WTC11 (cell line): ENCODE measurements at regions not wholly inside any gene's neighbourhood (a gene's known extent, or its start where the extent isn't known, plus 50 kb on each side); places are given as distances from the start of the nearest gene placed in this dataset.

Experiments used
- ATAC-seq: fragments of 200-7000 bp; cut with Tn5 transposase; 2 replicates; pipeline ENCODE4 v1.10.0; 2021; ENCODE audit warnings: mild to moderate bottlenecking, moderate library complexity
- CTCF ChIA-PET: fragments of 300-600 bp; sonication (Branson Sonifier 250); formaldehyde crosslinking; loops from one replicate; lab custom pipeline; 2021; ENCODE audit warnings: antibody characterized with exemption; lab: Charles Lee
- POLR2A ChIA-PET: fragments of 350-600 bp; sonication (Branson Sonifier 250); formaldehyde crosslinking; loops from one replicate; lab custom pipeline; 2021; ENCODE audit warnings: antibody characterized with exemption; lab: Charles Lee
- DNase-seq: peaks from one replicate; pipeline ENCODE4 v3.0.0; 2021; ENCODE audit warnings: low spot score
- H3K27ac Mint-ChIP-seq: 2 replicates; pipeline ENCODE4 v1.8.0; 2021; ENCODE audit warnings: mixed read lengths
- H3K27me3 Mint-ChIP-seq: 2 replicates; pipeline ENCODE4 v1.8.0; 2021; ENCODE audit warnings: low read depth, mild to moderate bottlenecking, moderate library complexity, mixed read lengths
- H3K36me3 Mint-ChIP-seq: 2 replicates; pipeline ENCODE4 v1.8.0; 2021; ENCODE audit warnings: mixed read lengths
- H3K4me1 Mint-ChIP-seq: 2 replicates; pipeline ENCODE4 v1.8.0; 2022; ENCODE audit warnings: mixed read lengths
- H3K4me3 Mint-ChIP-seq: 2 replicates; pipeline ENCODE4 v1.8.0; 2021; ENCODE audit warnings: mild to moderate bottlenecking, moderate library complexity, mixed read lengths
- H3K9me3 Mint-ChIP-seq: 2 replicates; pipeline ENCODE4 v1.8.0; 2021; ENCODE audit warnings: mixed read lengths
- CTCF ChIP-seq: fragments of 200-600 bp; IDR thresholded peaks from 2 replicates; pipeline ENCODE4 v1.8.0; 2022; ENCODE audit warnings: antibody characterized with exemption
- EMX1 ChIP-seq: fragments of 250-450 bp; sonication (Bioruptor Pico); IDR thresholded peaks from 2 replicates; pipeline ENCODE4 v1.8.0; 2021; ENCODE audit warnings: mild to moderate bottlenecking
- ETV6 ChIP-seq: sonication (generic); formaldehyde crosslinking; IDR thresholded peaks from 2 replicates; pipeline ENCODE4 v1.8.1; 2022; ENCODE audit warnings: mild to moderate bottlenecking, missing genetic modification reagents
- GRHL2 ChIP-seq: fragments of 250-450 bp; sonication (Bioruptor Pico); IDR thresholded peaks from 2 replicates; pipeline ENCODE4 v1.8.0; 2022; ENCODE audit warnings: mild to moderate bottlenecking, moderate library complexity; ENCODE audit not compliant: insufficient replicate concordance, severe bottlenecking
- HMGA2 ChIP-seq: fragments of 250-450 bp; sonication (Bioruptor Pico); IDR thresholded peaks from 2 replicates; pipeline ENCODE4 v1.4.0; 2021; ENCODE audit warnings: mild to moderate bottlenecking, moderate library complexity
- IRF2 ChIP-seq: sonication (generic); formaldehyde crosslinking; IDR thresholded peaks from 2 replicates; pipeline ENCODE4 v1.8.0; 2022; ENCODE audit warnings: low read depth, missing genetic modification reagents, borderline replicate concordance
- MYBL2 ChIP-seq: sonication (generic); formaldehyde crosslinking; IDR thresholded peaks from 2 replicates; pipeline ENCODE4 v1.8.1; 2023; ENCODE audit warnings: mild to moderate bottlenecking, moderate library complexity, missing genetic modification reagents
- NR1H2 ChIP-seq: sonication (generic); formaldehyde crosslinking; IDR thresholded peaks from 2 replicates; pipeline ENCODE4 v1.9.0; 2021; ENCODE audit warnings: mild to moderate bottlenecking, moderate library complexity, missing genetic modification reagents
- OVOL2 ChIP-seq: fragments of 250-450 bp; sonication (Bioruptor Pico); IDR thresholded peaks from 2 replicates; pipeline ENCODE4 v1.9.0; 2021; ENCODE audit warnings: mild to moderate bottlenecking, borderline replicate concordance
- PRDM15 ChIP-seq: sonication (generic); formaldehyde crosslinking; IDR thresholded peaks from 2 replicates; pipeline ENCODE4 v1.8.0; 2022; ENCODE audit warnings: missing genetic modification reagents
- RELA ChIP-seq: sonication (generic); formaldehyde crosslinking; IDR thresholded peaks from 2 replicates; pipeline ENCODE4 v1.8.1; 2022; ENCODE audit warnings: missing genetic modification reagents, mild to moderate bottlenecking, borderline replicate concordance
- RORB ChIP-seq: fragments of 250-450 bp; sonication (Bioruptor Pico); IDR thresholded peaks from 2 replicates; pipeline ENCODE4 v1.9.0; 2021; ENCODE audit warnings: mild to moderate bottlenecking
- USF2 ChIP-seq: sonication (generic); formaldehyde crosslinking; IDR thresholded peaks from 2 replicates; pipeline ENCODE4 v1.8.1; 2023; ENCODE audit warnings: mild to moderate bottlenecking, missing genetic modification reagents, moderate library complexity
- ZNF281 ChIP-seq: sonication (generic); formaldehyde crosslinking; IDR thresholded peaks from 2 replicates; pipeline ENCODE4 v1.8.0; 2023; ENCODE audit warnings: mild to moderate bottlenecking, missing genetic modification reagents
- ZNF416 ChIP-seq: fragments of 250-450 bp; sonication (Bioruptor Pico); IDR thresholded peaks from 2 replicates; pipeline ENCODE4 v1.9.0; 2021; ENCODE audit warnings: mild to moderate bottlenecking, inconsistent platforms
- ZNF423 ChIP-seq: fragments of 250-450 bp; sonication (Bioruptor Pico); IDR thresholded peaks from 2 replicates; pipeline ENCODE4 v2.1.2; 2022; ENCODE audit warnings: mild to moderate bottlenecking, moderate library complexity
- ZNF425 ChIP-seq: fragments of 250-450 bp; sonication (Bioruptor Pico); conservative IDR thresholded peaks from 2 replicates; pipeline ENCODE4 v1.9.0; 2021; ENCODE audit warnings: mild to moderate bottlenecking

GRCh38 chr13:31864307-31864706 lies 125.0 kb downstream of the RXFP2 start (continued):
- no peak for TF ChIP-seq CTCF
- TF ChIP-seq GRHL2 (CRISPR knock-in tag), result no peak
- no peak for TF ChIP-seq ZNF425 (CRISPR knock-in tag)
- TF ChIP-seq RELA (CRISPR knock-in tag), result no peak
- no peak for TF ChIP-seq MYBL2 (CRISPR knock-in tag)
- no peak for TF ChIP-seq ETV6 (CRISPR knock-in tag)
- TF ChIP-seq ZNF281 (CRISPR knock-in tag), result no peak
- no peak for TF ChIP-seq USF2 (CRISPR knock-in tag)
- no peak for TF ChIP-seq NR1H2 (CRISPR knock-in tag)

GRCh38 chr13:31866099-31866498 lies 126.8 kb downstream of the RXFP2 start:
- ChIA-PET POLR2A (no interaction called here), CTCF (interaction anchor here (1.5 kb wide), 1 partner anchor 44 kb away, joined by 5 read pairs; no protein-coding TSS in a partner anchor)
- H3K4me1 Mint-ChIP-seq, result 0 out of 2 replicates have a peak, but pooled peaks cover 4% of the 10 kb centered on the region
- no peak overlapping the region for H3K4me3 Mint-ChIP-seq
- H3K27me3 Mint-ChIP-seq, result no peaks in the 10 kb centered on the region; the same call in 1 of the 2 replicates
- no peak for ATAC-seq
- H3K9me3 Mint-ChIP-seq, result 0 out of 2 replicates have a peak, but pooled peaks cover 3% of the 10 kb centered on the region
- TF ChIP-seq ZNF423, result no peak
- TF ChIP-seq RORB (CRISPR knock-in tag), result no peak
- TF ChIP-seq ZNF416 (CRISPR knock-in tag), result no peak
- no peak for TF ChIP-seq IRF2
- no peak for TF ChIP-seq HMGA2 (CRISPR knock-in tag)
- TF ChIP-seq PRDM15, result no peak
- TF ChIP-seq OVOL2 (CRISPR knock-in tag), result no peak
- TF ChIP-seq EMX1 (CRISPR knock-in tag), result no peak
- H3K27ac Mint-ChIP-seq, result no peak overlapping the region
- DNase-seq, result no peak
- H3K36me3 Mint-ChIP-seq, result no peaks in the 10 kb centered on the region
